DND-41 (cell line): ENCODE measurements at regions not wholly inside any gene's neighbourhood (a gene's known extent, or its start where the extent isn't known, plus 50 kb on each side); places are given as distances from the start of the nearest gene placed in this dataset.

Experiments used
- EZH2 ChIP-seq: IDR thresholded peaks from 3 replicates; pipeline ENCODE4 v1.6.1; 2012; ENCODE audit warnings: borderline replicate concordance, low read depth, mild to moderate bottlenecking, moderate library complexity, low read length, inconsistent platforms; ENCODE audit not compliant: severe bottlenecking
- TF ChIP-seq, protein P1 (sequence below): IDR thresholded peaks from 2 replicates; pipeline ENCODE4 v1.5.1; 2012; ENCODE audit warnings: borderline replicate concordance, low read length, moderate library complexity, mild to moderate bottlenecking; ENCODE audit not compliant: poor library complexity, severe bottlenecking; ENCODE audit errors: extremely low read depth

DNA sequence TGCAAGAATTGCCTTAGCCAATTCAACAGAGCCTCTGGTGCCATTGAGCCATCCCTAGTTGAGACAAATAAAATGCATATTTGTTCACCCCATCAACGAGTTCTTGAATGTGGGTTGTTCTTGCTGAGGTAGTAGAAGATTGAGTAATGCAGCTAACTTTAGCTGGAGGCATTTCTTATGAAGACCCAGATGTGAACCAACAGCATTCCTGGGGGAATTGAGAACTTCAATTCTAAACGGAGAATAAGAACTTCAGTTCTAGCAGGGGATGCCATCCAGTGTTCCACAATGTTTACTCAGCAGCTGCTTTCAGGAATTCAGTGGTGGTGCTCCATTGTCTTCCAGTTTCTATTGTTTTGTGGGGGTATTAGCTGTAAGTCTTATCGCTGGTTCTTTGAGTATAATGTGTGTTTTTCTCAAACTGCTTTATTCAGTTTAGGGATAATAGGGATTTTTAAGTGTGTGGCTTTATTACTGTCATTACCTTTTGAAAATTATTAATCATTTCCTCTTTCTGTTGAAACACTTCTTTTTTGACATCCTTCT is 1968.2 kb upstream of the NUDT12 start:
- TF ChIP-seq, protein P1, sequence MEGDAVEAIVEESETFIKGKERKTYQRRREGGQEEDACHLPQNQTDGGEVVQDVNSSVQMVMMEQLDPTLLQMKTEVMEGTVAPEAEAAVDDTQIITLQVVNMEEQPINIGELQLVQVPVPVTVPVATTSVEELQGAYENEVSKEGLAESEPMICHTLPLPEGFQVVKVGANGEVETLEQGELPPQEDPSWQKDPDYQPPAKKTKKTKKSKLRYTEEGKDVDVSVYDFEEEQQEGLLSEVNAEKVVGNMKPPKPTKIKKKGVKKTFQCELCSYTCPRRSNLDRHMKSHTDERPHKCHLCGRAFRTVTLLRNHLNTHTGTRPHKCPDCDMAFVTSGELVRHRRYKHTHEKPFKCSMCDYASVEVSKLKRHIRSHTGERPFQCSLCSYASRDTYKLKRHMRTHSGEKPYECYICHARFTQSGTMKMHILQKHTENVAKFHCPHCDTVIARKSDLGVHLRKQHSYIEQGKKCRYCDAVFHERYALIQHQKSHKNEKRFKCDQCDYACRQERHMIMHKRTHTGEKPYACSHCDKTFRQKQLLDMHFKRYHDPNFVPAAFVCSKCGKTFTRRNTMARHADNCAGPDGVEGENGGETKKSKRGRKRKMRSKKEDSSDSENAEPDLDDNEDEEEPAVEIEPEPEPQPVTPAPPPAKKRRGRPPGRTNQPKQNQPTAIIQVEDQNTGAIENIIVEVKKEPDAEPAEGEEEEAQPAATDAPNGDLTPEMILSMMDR: no peak
- TF ChIP-seq EZH2: no peak
